ENCODE measurements at regions not wholly inside any gene's neighbourhood (a gene's known extent, or its start where the extent isn't known, plus 50 kb on each side); places are given as distances from the start of the nearest gene placed in this dataset.

- TF ChIP-seq HOXB5 (CRISPR knock-in tag; IDR thresholded peaks at IDR 0.05) (no peak), CTCF (IDR thresholded peaks at IDR 0.05) (no peak), RARB (CRISPR knock-in tag; IDR thresholded peaks at IDR 0.05) (no peak), POLR2A (IDR thresholded peaks at IDR 0.05; ENCODE audit: low read length) (no peak), CHD4 (IDR thresholded peaks at IDR 0.05; ENCODE audit: borderline replicate concordance) (no peak), KDM1A (IDR thresholded peaks at IDR 0.05; ENCODE audit: low read depth) (no peak)
- TF ChIP-seq, protein P1, sequence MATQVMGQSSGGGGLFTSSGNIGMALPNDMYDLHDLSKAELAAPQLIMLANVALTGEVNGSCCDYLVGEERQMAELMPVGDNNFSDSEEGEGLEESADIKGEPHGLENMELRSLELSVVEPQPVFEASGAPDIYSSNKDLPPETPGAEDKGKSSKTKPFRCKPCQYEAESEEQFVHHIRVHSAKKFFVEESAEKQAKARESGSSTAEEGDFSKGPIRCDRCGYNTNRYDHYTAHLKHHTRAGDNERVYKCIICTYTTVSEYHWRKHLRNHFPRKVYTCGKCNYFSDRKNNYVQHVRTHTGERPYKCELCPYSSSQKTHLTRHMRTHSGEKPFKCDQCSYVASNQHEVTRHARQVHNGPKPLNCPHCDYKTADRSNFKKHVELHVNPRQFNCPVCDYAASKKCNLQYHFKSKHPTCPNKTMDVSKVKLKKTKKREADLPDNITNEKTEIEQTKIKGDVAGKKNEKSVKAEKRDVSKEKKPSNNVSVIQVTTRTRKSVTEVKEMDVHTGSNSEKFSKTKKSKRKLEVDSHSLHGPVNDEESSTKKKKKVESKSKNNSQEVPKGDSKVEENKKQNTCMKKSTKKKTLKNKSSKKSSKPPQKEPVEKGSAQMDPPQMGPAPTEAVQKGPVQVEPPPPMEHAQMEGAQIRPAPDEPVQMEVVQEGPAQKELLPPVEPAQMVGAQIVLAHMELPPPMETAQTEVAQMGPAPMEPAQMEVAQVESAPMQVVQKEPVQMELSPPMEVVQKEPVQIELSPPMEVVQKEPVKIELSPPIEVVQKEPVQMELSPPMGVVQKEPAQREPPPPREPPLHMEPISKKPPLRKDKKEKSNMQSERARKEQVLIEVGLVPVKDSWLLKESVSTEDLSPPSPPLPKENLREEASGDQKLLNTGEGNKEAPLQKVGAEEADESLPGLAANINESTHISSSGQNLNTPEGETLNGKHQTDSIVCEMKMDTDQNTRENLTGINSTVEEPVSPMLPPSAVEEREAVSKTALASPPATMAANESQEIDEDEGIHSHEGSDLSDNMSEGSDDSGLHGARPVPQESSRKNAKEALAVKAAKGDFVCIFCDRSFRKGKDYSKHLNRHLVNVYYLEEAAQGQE (IDR thresholded peaks at IDR 0.05): no peak
Observed at GRCh38 chr14:25101276-25101675, 51.3 kb upstream of the STXBP6 start.
